ENCODE measurements at regions not wholly inside any gene's neighbourhood (a gene's known extent, or its start where the extent isn't known, plus 50 kb on each side); places are given as distances from the start of the nearest gene placed in this dataset.

GRCh38 chr1:242877743-242878142 lies 353.2 kb upstream of the PLD5 start (continued):
- TF ChIP-seq CHD7 (IDR thresholded peaks at IDR 0.05; ENCODE audit: insufficient replicate concordance, low read length) (no peak), KDM1A (IDR thresholded peaks at IDR 0.05; ENCODE audit: borderline replicate concordance, low read length) (no peak), E2F6 (IDR thresholded peaks at IDR 0.05) (no peak), USF2 (IDR thresholded peaks at IDR 0.05; ENCODE audit: low read length) (no peak), CTCF (IDR thresholded peaks at IDR 0.05; ENCODE audit: control extremely low read depth in 1 of 3, insufficient read depth in 1 of 3, low read depth in 1 of 3, low read length in 3 of 3) (no peak), SAP30 (IDR thresholded peaks at IDR 0.05; ENCODE audit: insufficient read depth, insufficient replicate concordance, low read length) (no peak), BRCA1 (IDR thresholded peaks at IDR 0.05; ENCODE audit: low read depth, low read length) (no peak), POLR2A (IDR thresholded peaks at IDR 0.05; ENCODE audit: control extremely low read depth in 1 of 2, low read depth in 2 of 2, low read length in 2 of 2) (no peak)
